ENCODE measurements at regions not wholly inside any gene's neighbourhood (a gene's known extent, or its start where the extent isn't known, plus 50 kb on each side); places are given as distances from the start of the nearest gene placed in this dataset.

GRCh38 chr22:49406047-49406650 is 421.5 kb downstream of the BRD1 start:
- TF ChIP-seq ISL1 (CRISPR knock-in tag; IDR thresholded peaks at IDR 0.05): no peak
- TF ChIP-seq CSRNP3 (CRISPR knock-in tag; IDR thresholded peaks at IDR 0.05): no peak
- TF ChIP-seq TCF4 (CRISPR knock-in tag; IDR thresholded peaks at IDR 0.05; ENCODE audit: borderline replicate concordance): no peak
- no peak for TF ChIP-seq TOX (CRISPR knock-in tag; IDR thresholded peaks at IDR 0.05; ENCODE audit: borderline replicate concordance)
- no peak for TF ChIP-seq CSDC2 (CRISPR knock-in tag; IDR thresholded peaks at IDR 0.05)
- no peak for TF ChIP-seq ZFP30 (CRISPR knock-in tag; IDR thresholded peaks at IDR 0.05)
- no peak for TF ChIP-seq ZNF8 (CRISPR knock-in tag; IDR thresholded peaks at IDR 0.05)
- no peak for TF ChIP-seq ZFP3 (CRISPR knock-in tag; IDR thresholded peaks at IDR 0.05)
- no peak for TF ChIP-seq BACH2 (CRISPR knock-in tag; IDR thresholded peaks at IDR 0.05; ENCODE audit: borderline replicate concordance)
- TF ChIP-seq TSHZ2 (CRISPR knock-in tag; IDR thresholded peaks at IDR 0.05): no peak
- no peak for TF ChIP-seq ZNF565 (CRISPR knock-in tag; conservative IDR thresholded peaks at IDR 0.05; ENCODE audit: low read depth)
- TF ChIP-seq SNAI2 (CRISPR knock-in tag; IDR thresholded peaks at IDR 0.05): no peak
- TF ChIP-seq POU6F1 (CRISPR knock-in tag; IDR thresholded peaks at IDR 0.05; ENCODE audit: borderline replicate concordance, low read depth): no peak
- no peak for TF ChIP-seq ZNF70 (CRISPR knock-in tag; IDR thresholded peaks at IDR 0.05)
- ATAC-seq: no peak

DNA sequence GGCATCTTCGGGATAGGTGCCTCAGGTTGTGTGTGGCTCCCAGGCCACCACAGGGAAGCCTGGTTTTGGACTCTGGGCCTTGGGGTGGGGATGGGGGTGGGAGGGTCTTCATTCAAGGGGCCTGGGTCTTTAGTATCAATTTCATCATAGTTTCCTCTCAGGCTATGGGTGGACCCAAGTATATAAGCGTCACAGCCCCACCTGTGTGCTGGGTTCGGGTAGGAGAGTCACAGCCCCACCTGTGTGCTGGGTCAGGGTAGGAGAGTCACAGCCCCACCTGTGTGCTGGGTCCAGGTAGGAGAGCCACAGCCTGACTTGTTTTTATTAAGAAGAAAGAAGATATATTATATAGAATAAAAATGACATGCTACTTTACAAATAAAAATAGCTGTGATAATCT is 422.1 kb downstream of the BRD1 start:
- TF ChIP-seq PPARA (CRISPR knock-in tag; IDR thresholded peaks at IDR 0.05; ENCODE audit: borderline replicate concordance) (no peak), ZFP3 (CRISPR knock-in tag; IDR thresholded peaks at IDR 0.05) (no peak), SNAI2 (CRISPR knock-in tag; IDR thresholded peaks at IDR 0.05) (no peak), ISL1 (CRISPR knock-in tag; IDR thresholded peaks at IDR 0.05) (no peak)
- no peak for ATAC-seq

- TF ChIP-seq TOX (CRISPR knock-in tag; IDR thresholded peaks at IDR 0.05; ENCODE audit: borderline replicate concordance) (no peak), POU6F1 (CRISPR knock-in tag; IDR thresholded peaks at IDR 0.05; ENCODE audit: borderline replicate concordance, low read depth) (no peak), SNAI2 (CRISPR knock-in tag; IDR thresholded peaks at IDR 0.05) (no peak), ZNF8 (CRISPR knock-in tag; IDR thresholded peaks at IDR 0.05) (no peak), CSDC2 (CRISPR knock-in tag; IDR thresholded peaks at IDR 0.05) (no peak), TSHZ2 (CRISPR knock-in tag; IDR thresholded peaks at IDR 0.05) (no peak), ZC3H10 (CRISPR knock-in tag; IDR thresholded peaks at IDR 0.05) (no peak), ISL1 (CRISPR knock-in tag; IDR thresholded peaks at IDR 0.05) (no peak), CREB5 (CRISPR knock-in tag; IDR thresholded peaks at IDR 0.05; ENCODE audit: low read depth) (no peak), OSR1 (CRISPR knock-in tag; IDR thresholded peaks at IDR 0.05) (no peak), ARNTL (CRISPR knock-in tag; IDR thresholded peaks at IDR 0.05; ENCODE audit: borderline replicate concordance, low read depth) (no peak), GLIS3 (CRISPR knock-in tag; IDR thresholded peaks at IDR 0.05) (no peak), RARB (CRISPR knock-in tag; IDR thresholded peaks at IDR 0.05) (no peak)
- no peak for ATAC-seq
Observed at GRCh38 chr22:49404576-49405241, 423.0 kb downstream of the BRD1 start.

All from SK-N-SH treated with all-trans-retinoic acid at 6 μM for 48 hours (cell line).